GM21786 (cell line): ENCODE measurements at regions not wholly inside any gene's neighbourhood (a gene's known extent, or its start where the extent isn't known, plus 50 kb on each side); places are given as distances from the start of the nearest gene placed in this dataset.
"Not testable (repeated sequence)": the region's sequence is repeated elsewhere in the genome, so short reads cannot be mapped to it uniquely, and the experiment has no call there.

Source experiments
- ATAC-seq: cut with Tn5 transposase; IDR thresholded peaks from one replicate; pipeline ENCODE4 v1.9.1; 2021; ENCODE audit not compliant: unreplicated experiment

DNA sequence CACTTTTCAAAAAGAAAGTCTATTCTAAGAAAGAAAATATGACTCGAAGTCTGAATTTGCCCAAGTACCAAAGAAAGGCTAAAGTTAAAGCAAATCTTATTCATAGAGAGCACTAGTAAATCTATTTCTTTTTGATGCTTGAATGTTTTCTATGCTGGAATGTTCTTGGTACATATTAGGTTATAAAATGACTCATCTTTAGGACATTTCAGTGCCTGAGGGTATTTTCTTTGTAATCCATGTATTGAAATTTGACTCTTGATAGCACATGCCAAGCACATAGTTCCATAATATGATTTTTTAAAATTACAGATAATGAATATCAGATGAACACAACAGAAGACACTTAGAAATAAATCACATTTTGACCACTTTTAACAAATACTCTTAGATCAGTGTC is 232.8 kb downstream of the TRIML1 start:
- ATAC-seq: no peak

DNA sequence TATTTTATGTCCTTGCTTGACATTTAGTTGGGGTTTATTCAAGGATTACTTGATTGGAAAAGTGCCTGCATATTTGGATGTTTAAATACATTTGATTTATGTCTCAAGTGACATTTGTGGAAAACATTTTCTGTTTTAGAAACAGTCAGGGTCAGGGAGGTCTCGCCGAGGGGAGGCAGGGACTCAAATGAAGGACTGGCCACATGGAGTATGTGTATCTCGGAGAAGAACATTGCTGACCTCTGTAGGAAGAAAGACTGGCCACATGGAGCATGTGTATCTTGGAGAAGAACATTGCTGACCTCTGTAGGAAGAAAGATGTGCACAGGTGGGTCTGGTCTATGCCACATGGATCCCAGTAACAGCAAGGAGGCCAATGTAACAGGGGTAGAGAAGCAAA is 233.6 kb downstream of the TRIML1 start:
- ATAC-seq: no peak

- no peak for ATAC-seq
Observed at GRCh38 chr4:188374871-188375270, 235.6 kb downstream of the TRIML1 start.

DNA sequence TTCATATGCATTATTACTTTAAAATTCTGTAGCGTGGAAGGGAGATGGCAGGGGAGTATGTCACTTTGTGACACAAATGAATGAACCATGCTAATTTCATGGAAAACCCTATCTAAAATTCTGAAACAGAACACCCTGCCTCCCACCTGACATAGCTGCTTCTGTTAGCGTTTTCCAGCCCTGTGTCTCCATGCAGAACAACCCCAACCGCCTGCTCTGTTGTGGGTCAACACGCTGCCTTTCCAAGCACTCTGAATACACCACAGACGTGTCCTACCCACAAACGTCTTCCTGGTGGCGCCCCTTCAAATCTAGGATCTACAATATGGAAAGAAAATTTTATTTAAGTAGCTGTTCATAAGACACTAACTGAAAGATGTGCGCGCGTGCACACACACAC is 238.6 kb downstream of the TRIML1 start:
- no peak for ATAC-seq

DNA sequence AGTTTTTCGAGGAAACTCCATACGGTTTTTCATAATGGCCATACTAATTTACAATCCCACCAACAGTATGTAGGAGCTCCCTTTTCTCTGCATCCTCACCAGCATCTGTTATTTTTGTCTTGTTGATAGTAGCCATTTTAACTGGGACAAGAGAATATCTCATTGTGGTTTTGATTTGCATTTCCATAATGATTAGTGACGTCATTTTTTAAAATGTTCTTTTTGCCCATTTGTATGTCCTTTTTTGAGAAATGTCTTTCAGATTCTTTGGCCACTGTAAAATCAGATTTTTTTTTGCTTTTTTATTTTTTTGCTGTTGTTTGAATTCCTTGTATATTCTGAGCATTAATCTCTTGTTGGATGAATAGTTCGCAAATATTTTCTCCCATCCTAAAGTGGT is 243.9 kb downstream of the TRIML1 start:
- no peak for ATAC-seq

- ATAC-seq: no peak
Observed at GRCh38 chr4:188387179-188387791, 248.0 kb downstream of the TRIML1 start.

- not testable (repeated sequence) for ATAC-seq
Observed at GRCh38 chr4:188391349-188391748, 252.1 kb downstream of the TRIML1 start.

- ATAC-seq: no peak
Observed at GRCh38 chr4:188396037-188396436, 256.8 kb downstream of the TRIML1 start.

DNA sequence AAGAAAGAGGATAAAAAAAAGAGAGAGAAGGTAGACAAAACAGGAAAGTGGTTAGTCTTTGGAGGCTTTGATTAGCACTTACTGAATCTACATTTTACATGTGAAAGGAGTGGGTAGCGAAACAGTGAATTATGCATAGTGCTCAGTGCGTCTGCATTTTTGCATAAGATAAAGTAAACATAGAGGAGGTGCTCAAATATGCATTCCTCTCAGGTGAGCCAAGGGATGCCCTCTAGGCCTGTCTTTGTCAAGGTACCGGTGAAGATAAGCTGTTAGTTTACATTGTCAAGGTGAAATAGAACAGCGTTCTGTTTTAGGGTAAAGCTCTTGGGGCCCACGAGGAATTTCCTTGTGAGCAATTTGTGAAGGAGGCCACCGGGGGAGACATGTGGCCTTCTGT is 260.6 kb downstream of the TRIML1 start:
- ATAC-seq: no peak

DNA sequence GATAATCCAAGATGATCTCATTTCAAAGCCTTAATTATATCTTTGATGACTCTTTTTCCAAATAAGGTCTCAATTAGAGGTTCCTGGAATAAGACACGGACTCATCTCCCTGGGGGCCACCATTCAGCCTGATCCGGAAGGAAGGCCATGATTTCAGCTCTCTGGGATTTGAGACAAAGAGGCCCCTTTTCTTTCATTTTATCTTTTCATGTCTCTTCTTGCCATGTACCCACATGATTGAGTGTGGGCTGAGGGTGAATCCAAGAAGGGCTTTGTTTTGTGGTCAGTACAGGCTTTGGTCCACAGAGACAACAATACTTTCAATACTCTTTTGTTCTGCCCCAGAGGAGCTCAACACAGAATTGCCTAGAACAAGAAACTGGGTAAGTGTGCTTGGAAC is 261.2 kb downstream of the TRIML1 start:
- no peak for ATAC-seq

- ATAC-seq: no peak
Observed at GRCh38 chr4:188403272-188403671, 264.0 kb downstream of the TRIML1 start.

- ATAC-seq: not testable (repeated sequence)
Observed at GRCh38 chr4:188405071-188405835, 266.0 kb downstream of the TRIML1 start.

DNA sequence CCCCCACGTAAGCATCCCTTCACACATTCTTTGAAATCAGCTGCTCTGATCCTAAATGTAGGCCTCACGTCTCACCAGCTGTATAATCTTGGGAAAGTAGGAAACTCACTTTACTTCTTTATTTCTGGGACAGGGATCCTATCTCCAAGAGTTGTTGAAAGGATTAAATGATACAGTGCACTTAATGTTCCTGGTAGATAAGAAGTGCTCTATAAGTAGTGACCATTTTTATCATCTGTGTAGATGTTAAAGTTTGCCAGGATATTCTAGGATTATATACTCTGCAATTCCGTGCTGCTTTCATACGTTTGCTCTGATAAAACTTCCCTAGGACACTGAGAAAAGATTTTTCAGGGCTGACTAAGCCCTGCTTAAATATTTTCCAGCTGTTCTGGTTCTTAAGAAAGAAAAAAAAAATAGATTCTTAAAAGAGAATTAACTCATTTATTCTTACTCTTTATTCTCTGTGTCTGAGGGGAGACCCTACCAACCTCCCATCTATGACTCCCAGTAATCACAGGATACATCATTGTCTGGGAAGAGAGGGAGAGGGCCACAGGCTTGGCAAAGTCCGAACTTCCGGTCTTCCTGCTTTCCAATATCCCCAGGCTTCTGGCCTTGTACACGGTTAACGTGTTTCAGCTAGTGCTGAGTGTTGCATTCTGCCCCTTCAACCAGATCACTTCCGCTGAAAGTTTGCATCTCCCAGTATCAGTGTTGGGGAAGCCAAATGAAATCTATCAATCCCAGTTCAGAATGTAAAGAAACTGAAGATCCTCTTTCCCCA is 269.2 kb downstream of the TRIML1 start:
- ATAC-seq: no peak

DNA sequence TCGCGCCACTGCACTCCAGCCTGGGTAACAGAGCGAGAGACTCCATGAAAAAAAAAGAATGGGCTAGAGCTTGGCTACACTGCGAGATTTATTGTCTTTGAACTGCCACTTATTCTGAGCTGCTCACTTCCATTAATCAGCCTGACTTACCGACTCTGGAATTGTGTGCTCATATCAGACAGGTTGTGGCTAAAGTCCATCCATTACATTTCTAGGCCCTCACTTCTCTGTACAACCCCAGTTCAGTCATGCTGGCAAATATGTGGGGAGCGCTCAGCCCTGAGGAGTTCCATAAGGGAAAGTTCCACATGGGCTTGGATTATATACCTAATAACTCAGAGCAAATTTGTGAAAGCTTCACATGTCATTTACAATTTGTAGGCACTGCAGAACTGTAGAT is 270.6 kb downstream of the TRIML1 start:
- no peak for ATAC-seq

DNA sequence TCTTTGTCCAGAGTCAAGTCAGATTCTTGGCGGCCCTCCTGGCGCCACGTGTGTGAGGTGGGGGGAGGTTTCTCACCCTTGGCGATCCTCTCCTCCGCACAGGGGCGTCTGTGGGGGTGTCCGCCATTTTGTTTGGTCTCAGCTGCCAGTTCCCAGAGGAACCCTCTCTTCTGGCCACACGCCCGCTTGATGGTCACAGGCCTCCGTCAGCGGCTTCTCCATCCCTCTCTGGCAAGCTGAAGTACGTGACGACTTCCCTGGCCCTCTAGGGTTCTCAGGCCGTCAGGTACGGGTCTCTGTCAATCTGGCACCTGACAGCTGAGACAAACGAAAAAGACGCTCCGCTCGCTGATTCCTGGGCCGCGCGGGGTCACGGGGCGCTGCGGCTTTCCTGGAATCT is 272.6 kb downstream of the TRIML1 start:
- ATAC-seq: no peak

GRCh38 chr4:188412499-188412898 is 273.3 kb downstream of the TRIML1 start:
- no peak for ATAC-seq

DNA sequence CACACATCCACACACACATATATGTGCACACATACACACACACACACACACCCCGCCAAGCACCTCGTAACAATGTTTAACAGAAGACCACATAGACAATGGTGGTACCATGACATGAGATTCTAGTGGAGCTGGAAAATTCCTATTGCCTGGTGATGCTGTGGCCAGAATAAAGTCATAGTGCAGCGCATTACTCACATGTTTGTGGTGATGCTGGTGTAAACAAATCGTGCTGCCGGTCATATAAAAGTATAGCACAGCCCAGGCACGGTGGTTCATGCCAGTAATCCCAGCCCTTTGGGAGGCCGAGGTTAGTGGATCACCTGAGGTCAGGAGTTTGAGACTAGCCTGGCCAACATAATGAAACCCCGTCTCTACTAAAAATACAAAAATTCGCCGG is 275.2 kb downstream of the TRIML1 start:
- no peak for ATAC-seq

GRCh38 chr4:188417181-188417580 is 277.9 kb downstream of the TRIML1 start:
- ATAC-seq: no peak

DNA sequence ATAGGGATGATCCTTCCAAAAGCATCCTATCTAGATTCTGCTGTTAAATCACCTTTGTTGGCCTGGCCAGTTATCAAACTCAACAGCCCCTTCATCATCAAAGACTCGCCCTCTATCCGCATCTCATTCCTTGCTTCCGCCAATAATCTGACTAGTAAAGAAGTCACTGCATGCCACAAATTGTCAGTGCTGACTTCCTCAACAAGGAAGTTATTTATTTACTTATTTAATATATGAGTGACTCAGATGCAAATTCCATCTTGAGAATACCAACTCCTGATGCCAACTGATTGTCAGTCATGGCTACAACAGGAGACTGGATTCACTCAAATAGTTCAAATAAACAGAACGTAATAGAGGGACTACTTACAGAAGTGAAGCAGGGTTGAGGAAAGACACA is 283.8 kb downstream of the TRIML1 start:
- ATAC-seq: no peak

DNA sequence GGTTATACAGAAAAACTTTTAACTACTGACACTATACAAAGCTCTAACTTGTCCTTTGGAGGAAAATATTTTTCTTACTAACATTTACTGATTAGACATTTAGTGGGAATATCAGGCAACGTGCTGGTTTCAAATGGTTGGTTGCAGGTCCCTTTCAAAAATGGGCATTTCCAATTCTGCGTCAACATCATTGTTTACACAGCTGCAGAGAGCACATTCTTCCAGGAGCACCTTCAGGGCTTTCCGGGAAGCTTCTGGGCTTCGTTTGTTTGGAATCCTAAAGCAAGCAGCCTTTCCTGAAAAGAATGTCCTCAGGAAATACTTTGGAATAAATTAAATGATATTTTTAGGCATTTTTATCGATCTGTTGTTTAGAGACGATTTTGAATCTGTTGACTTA is 289.7 kb downstream of the TRIML1 start:
- no peak for ATAC-seq

GRCh38 chr4:188429965-188430364 is 290.7 kb downstream of the TRIML1 start:
- no peak for ATAC-seq

DNA sequence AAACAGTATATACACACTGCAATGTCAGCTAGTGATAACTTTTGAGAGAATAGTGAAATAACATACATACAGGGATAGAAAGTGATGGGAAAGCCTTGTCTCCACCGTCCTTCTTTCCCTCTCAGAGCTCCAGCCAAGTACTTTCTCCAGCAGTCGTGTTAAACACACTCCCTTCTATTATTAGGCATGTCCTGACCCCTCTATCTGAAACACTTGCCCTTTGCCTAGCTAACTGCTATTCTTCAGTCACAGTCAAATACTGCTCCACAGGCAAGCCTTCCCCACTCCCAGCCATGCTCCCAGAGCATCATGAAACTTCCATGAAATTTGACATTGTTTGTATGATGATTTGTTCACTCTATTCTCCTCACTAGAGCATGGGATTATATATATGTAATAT is 291.1 kb downstream of the TRIML1 start:
- no peak for ATAC-seq
